B cell (primary cell): ENCODE measurements at regions not wholly inside any gene's neighbourhood (a gene's known extent, or its start where the extent isn't known, plus 50 kb on each side); places are given as distances from the start of the nearest gene placed in this dataset.

Experiments
- ATAC-seq: fragments of 200-7000 bp; cut with Tn5 transposase; one replicate; pipeline ENCODE4 v1.10.0; 2021; ENCODE audit warnings: low read depth, mild to moderate bottlenecking, moderate number of reproducible peaks, moderate library complexity
- CTCF ChIA-PET: fragments of 350-600 bp; sonication (Branson Sonifier 250); formaldehyde crosslinking; loops from one replicate; lab custom pipeline; 2021; ENCODE audit warnings: antibody characterized with exemption, inconsistent platforms; lab: Charles Lee
- POLR2A ChIA-PET: fragments of 350-600 bp; sonication (Branson Sonifier 250); formaldehyde crosslinking; loops from one replicate; lab custom pipeline; 2021; ENCODE audit warnings: antibody characterized with exemption; lab: Charles Lee
- DNase-seq: peaks from one replicate; pipeline ENCODE4 v3.0.0; 2013
- H2AFZ ChIP-seq: 2 replicates; pipeline ENCODE4 v1.6.1; 2012; ENCODE audit warnings: mild to moderate bottlenecking, low read depth, low read length; ENCODE audit not compliant: insufficient read depth, poor library complexity, severe bottlenecking
- H3K27ac ChIP-seq, 2 donors: 1 replicate in 1 of 2; 2 replicates in 1 of 2; pipeline ENCODE4 v1.5.1; 2012 to 2013; ENCODE audit warnings: low read length in 2 of 2, mild to moderate bottlenecking in 2 of 2, moderate library complexity in 1 of 2
- H3K27me3 ChIP-seq, 4 experiments: fragments of 200-600 bp in 1 of 4; sonication (generic) in 1 of 4; replicated peaks in 1 of 4; 1 replicate in 2 of 4; 2 replicates in 2 of 4; pipeline versions ENCODE4 v1.6.1 to v1.7.0; 2013 to 2016; ENCODE audit warnings: low read length in 3 of 4, mild to moderate bottlenecking in 2 of 4, mixed read lengths in 1 of 4, moderate library complexity in 1 of 4; ENCODE audit not compliant: insufficient read depth in 4 of 4, control insufficient read depth in 3 of 4; ENCODE audit errors: control extremely low read depth in 1 of 4
- H3K36me3 ChIP-seq, 2 experiments: replicated peaks in 1 of 2; 1 replicate in 1 of 2; 2 replicates in 1 of 2; pipeline versions ENCODE4 v1.6.1 to v1.7.1; 2013; ENCODE audit warnings: low read length in 1 of 2; ENCODE audit not compliant: insufficient read depth in 2 of 2, control insufficient read depth in 1 of 2; ENCODE audit errors: control extremely low read depth in 1 of 2, extremely low read depth in 1 of 2
- H3K4me1 ChIP-seq, 2 donors: fragments of 200-600 bp in 1 of 2; sonication (generic) in 1 of 2; 1 replicate in 1 of 2; 2 replicates in 1 of 2; pipeline versions ENCODE4 v1.5.1 to v1.6.1; 2013 to 2017; ENCODE audit warnings: low read length in 2 of 2; ENCODE audit not compliant: control insufficient read depth in 2 of 2, insufficient read depth in 2 of 2
- H3K4me2 ChIP-seq: replicated peaks from 2 replicates; pipeline ENCODE3; 2012; ENCODE audit warnings: mild to moderate bottlenecking, low read depth, low read length; ENCODE audit not compliant: poor library complexity, severe bottlenecking
- H3K4me3 ChIP-seq, 5 experiments: fragments of 200-600 bp in 1 of 5; sonication (generic) in 1 of 5; 1 replicate in 3 of 5; 2 replicates in 2 of 5; pipeline versions ENCODE4 v1.5.1 to v1.7.0; 2011 to 2016; ENCODE audit warnings: low read length in 4 of 5, mild to moderate bottlenecking in 4 of 5, low read depth in 2 of 5, control low read depth in 1 of 5, moderate library complexity in 1 of 5; ENCODE audit not compliant: insufficient read depth in 1 of 5; ENCODE audit errors: control extremely low read depth in 1 of 5, extremely low read depth in 1 of 5
- H3K79me2 ChIP-seq: fragments of 200-600 bp; sonication (generic); one replicate; pipeline ENCODE4 v1.6.0; 2016; ENCODE audit warnings: low read length; ENCODE audit not compliant: control insufficient read depth, insufficient read depth
- H3K9ac ChIP-seq: fragments of 200-600 bp; sonication (generic); 2 replicates; pipeline ENCODE4 v1.6.1; 2017; ENCODE audit warnings: mild to moderate bottlenecking, low read length, moderate library complexity
- H3K9me3 ChIP-seq, 3 donors: one replicate each; pipeline versions ENCODE4 v1.6.1 to v1.7.1; 2013; ENCODE audit warnings: low read length in 2 of 3; ENCODE audit not compliant: control insufficient read depth in 2 of 3, insufficient read depth in 1 of 3; ENCODE audit errors: control extremely low read depth in 1 of 3
- H4K20me1 ChIP-seq: 2 replicates; pipeline ENCODE4 v1.6.0; 2012; ENCODE audit warnings: mild to moderate bottlenecking, low read length; ENCODE audit not compliant: insufficient read depth, control insufficient read depth, poor library complexity, severe bottlenecking
- H3K27ac Mint-ChIP-seq: one replicate; pipeline ENCODE4 v1.8.0; 2021; ENCODE audit warnings: mixed read lengths
- H3K27me3 Mint-ChIP-seq: one replicate; pipeline ENCODE4 v1.8.0; 2021; ENCODE audit warnings: mixed read lengths
- H3K4me1 Mint-ChIP-seq: one replicate; pipeline ENCODE4 v1.8.0; 2021; ENCODE audit warnings: mixed read lengths
- H3K4me3 Mint-ChIP-seq: one replicate; pipeline ENCODE4 v1.8.0; 2021; ENCODE audit warnings: mixed read lengths
- H3K9me3 Mint-ChIP-seq: one replicate; pipeline ENCODE4 v1.8.0; 2022; ENCODE audit warnings: mixed read lengths; ENCODE audit not compliant: insufficient read depth
- CTCF ChIP-seq: fragments of 200-600 bp; IDR thresholded peaks from one replicate; pipeline ENCODE4 v1.8.0; 2022; ENCODE audit warnings: antibody characterized with exemption, mild to moderate bottlenecking
- EZH2 ChIP-seq: IDR thresholded peaks from 2 replicates; pipeline ENCODE4 v1.6.1; 2012; ENCODE audit warnings: borderline replicate concordance, low read depth, mild to moderate bottlenecking, moderate library complexity, low read length; ENCODE audit not compliant: insufficient read depth, poor library complexity, severe bottlenecking
- WGBS: methylation state at CpG from one replicate; pipeline ENCODE4 v1.1.5; 2013; ENCODE audit warnings: missing lambda C conversion rate; ENCODE audit not compliant: insufficient coverage; 5-methylcytosine and 5-hydroxymethylcytosine counted together
- intact Hi-C: fragments of 100-400 bp; cut with micrococcal nuclease; formaldehyde crosslinking; loops from one replicate; pipeline ENCODE4 v1.10.0; 2022

- H2AFZ ChIP-seq, result no peak overlapping the region
- H3K4me3 Mint-ChIP-seq, result no peak overlapping the region
- no peaks in the 10 kb centered on the region for H3K4me1 ChIP-seq
- ATAC-seq (no peak), DNase-seq (no peak)
- H3K27ac Mint-ChIP-seq, result no peak overlapping the region
- H3K27ac ChIP-seq, result no peak overlapping the region
- H3K79me2 ChIP-seq, result no peaks in the 10 kb centered on the region
- H3K4me2 ChIP-seq, result no peak overlapping the region
- H4K20me1 ChIP-seq, result no peaks in the 10 kb centered on the region
- ChIA-PET POLR2A (no interaction called here), CTCF (no interaction called here)
- no peaks in the 10 kb centered on the region for H3K27me3 Mint-ChIP-seq
- H3K4me3 ChIP-seq, result no peak overlapping the region
- no CpG with 5 or more reads among the region's 1 CpG for WGBS
- no peaks in the 10 kb centered on the region for H3K4me1 Mint-ChIP-seq
- intact Hi-C loops, result no loop called here
- peaks cover 0 to 2% (median 0%) of the 10 kb centered on the region in 3 donors for H3K9me3 ChIP-seq
- no peaks in the 10 kb centered on the region for H3K9me3 Mint-ChIP-seq
- H3K9ac ChIP-seq, result no peak overlapping the region
- TF ChIP-seq EZH2 (no peak), CTCF (no peak)
- no peaks in the 10 kb centered on the region for H3K27me3 ChIP-seq
- no peaks in the 10 kb centered on the region for H3K36me3 ChIP-seq
These were observed 192.8 kb upstream of the RORA start for GRCh38 chr15:61421938-61422337.

DNA sequence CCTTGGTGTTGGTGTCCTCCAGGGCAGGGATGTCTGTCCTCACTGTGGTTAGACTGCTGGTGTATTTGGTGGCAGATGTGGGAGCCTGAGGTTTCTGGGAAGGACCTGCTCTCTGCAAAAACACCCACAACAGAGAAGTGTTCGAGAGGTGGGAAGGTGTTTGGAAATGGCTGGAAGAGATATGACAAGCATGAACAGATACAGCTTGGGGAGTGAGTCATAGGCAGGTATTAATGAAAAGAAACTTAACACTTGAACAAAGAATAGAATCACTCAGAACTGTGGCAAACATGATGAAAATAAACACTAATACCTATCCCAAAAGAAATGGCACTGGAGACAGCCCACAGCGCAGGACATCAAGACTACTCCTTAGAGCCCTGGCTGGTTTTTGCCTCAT, 192.4 kb upstream of the RORA start:
- no peak overlapping the region for H3K9ac ChIP-seq
- no peaks in the 10 kb centered on the region for H3K36me3 ChIP-seq
- no peaks in the 10 kb centered on the region for H3K79me2 ChIP-seq
- Mint-ChIP-seq H3K9me3 (no peaks in the 10 kb centered on the region), H3K4me1 (no peaks in the 10 kb centered on the region), H3K4me3 (no peak overlapping the region), H3K27ac (no peak overlapping the region), H3K27me3 (no peaks in the 10 kb centered on the region)
- TF ChIP-seq EZH2 (no peak), CTCF (no peak)
- DNase-seq (no peak), ATAC-seq (no peak)
- H3K27me3 ChIP-seq, result no peaks in the 10 kb centered on the region
- H2AFZ ChIP-seq, result no peak overlapping the region
- POLR2A ChIA-PET, result no interaction called here
- no peaks in the 10 kb centered on the region for H3K4me1 ChIP-seq
- H3K4me3 ChIP-seq, result no peak overlapping the region
- no peak overlapping the region for H3K4me2 ChIP-seq
- H3K27ac ChIP-seq, result no peak overlapping the region
- H3K9me3 ChIP-seq, result peaks cover 0 to 2% (median 0%) of the 10 kb centered on the region in 3 donors
- H4K20me1 ChIP-seq, result no peaks in the 10 kb centered on the region
- CTCF ChIA-PET, result no interaction called here
- intact Hi-C loops, result no loop called here
- WGBS, result no CpG with 5 or more reads among the region's 2 CpGs
